ENCODE measurements at regions not wholly inside any gene's neighbourhood (a gene's known extent, or its start where the extent isn't known, plus 50 kb on each side); places are given as distances from the start of the nearest gene placed in this dataset.

GRCh38 chr18:64287926-64288325, 139.0 kb upstream of the LINC00305 start:
- TF ChIP-seq CTCF (IDR thresholded peaks at IDR 0.05; ENCODE audit: insufficient read depth, low read length, poor library complexity, severe bottlenecking) (no peak), EZH2phosphoT487 (conservative IDR thresholded peaks at IDR 0.05; ENCODE audit: low read length) (no peak)

Measured in SU-DHL-6 (cell line).